NCI-H748 (cell line): ENCODE measurements at regions not wholly inside any gene's neighbourhood (a gene's known extent, or its start where the extent isn't known, plus 50 kb on each side); places are given as distances from the start of the nearest gene placed in this dataset.

Source experiments
- DNase-seq: peaks from one replicate; lab custom pipeline; 2025; ENCODE audit not compliant: unreplicated experiment; lab: John Stamatoyannopoulos, UW

GRCh38 chr9:95822583-95823431 lies 52.7 kb upstream of the ERCC6L2 start:
- no peak for DNase-seq

- DNase-seq = no peak
These were observed 53.5 kb upstream of the ERCC6L2 start for GRCh38 chr9:95822015-95822414.

- DNase-seq = no peak
These were observed 55.4 kb upstream of the ERCC6L2 start for GRCh38 chr9:95820074-95820473.

- no peak for DNase-seq
These were observed 55.9 kb upstream of the ERCC6L2 start for GRCh38 chr9:95819636-95820035.

GRCh38 chr9:95817205-95817604 lies 58.3 kb upstream of the ERCC6L2 start:
- no peak for DNase-seq

GRCh38 chr9:95816716-95817115 lies 58.8 kb upstream of the ERCC6L2 start:
- no peak for DNase-seq

- peak; percentile 11 for DNase-seq
These were observed 59.5 kb upstream of the ERCC6L2 start for GRCh38 chr9:95815961-95816360.

GRCh38 chr9:95815133-95815532 lies 60.4 kb upstream of the ERCC6L2 start:
- no peak for DNase-seq

GRCh38 chr9:95813923-95814322 lies 61.6 kb upstream of the ERCC6L2 start:
- DNase-seq = no peak

- DNase-seq = no peak
These were observed 64.7 kb upstream of the ERCC6L2 start for GRCh38 chr9:95810814-95811213.

- DNase-seq = no peak
These were observed 65.4 kb upstream of the ERCC6L2 start for GRCh38 chr9:95810133-95810532.

- DNase-seq = no peak
These were observed 65.8 kb upstream of the ERCC6L2 start for GRCh38 chr9:95809686-95810085.

- DNase-seq = peak; percentile 8
These were observed 67.5 kb upstream of the ERCC6L2 start for GRCh38 chr9:95808011-95808410.

GRCh38 chr9:95807326-95807947 lies 68.1 kb upstream of the ERCC6L2 start:
- no peak for DNase-seq

GRCh38 chr9:95803197-95803596 lies 72.3 kb upstream of the ERCC6L2 start:
- DNase-seq = no peak

GRCh38 chr9:95801797-95802196 lies 73.7 kb upstream of the ERCC6L2 start:
- no peak for DNase-seq

- DNase-seq = peak; percentile 97
These were observed 79.5 kb upstream of the ERCC6L2 start for GRCh38 chr9:95796029-95796428.

- DNase-seq = no peak
These were observed 81.3 kb upstream of the ERCC6L2 start for GRCh38 chr9:95793924-95794828.

GRCh38 chr9:95791695-95792094 lies 83.8 kb upstream of the ERCC6L2 start:
- DNase-seq = no peak

GRCh38 chr9:95791286-95791685 lies 84.2 kb upstream of the ERCC6L2 start:
- peak; percentile 71 for DNase-seq

- peak; percentile 23 for DNase-seq
These were observed 86.9 kb upstream of the ERCC6L2 start for GRCh38 chr9:95788521-95788991.
